ENCODE measurements at regions not wholly inside any gene's neighbourhood (a gene's known extent, or its start where the extent isn't known, plus 50 kb on each side); places are given as distances from the start of the nearest gene placed in this dataset.

DNA sequence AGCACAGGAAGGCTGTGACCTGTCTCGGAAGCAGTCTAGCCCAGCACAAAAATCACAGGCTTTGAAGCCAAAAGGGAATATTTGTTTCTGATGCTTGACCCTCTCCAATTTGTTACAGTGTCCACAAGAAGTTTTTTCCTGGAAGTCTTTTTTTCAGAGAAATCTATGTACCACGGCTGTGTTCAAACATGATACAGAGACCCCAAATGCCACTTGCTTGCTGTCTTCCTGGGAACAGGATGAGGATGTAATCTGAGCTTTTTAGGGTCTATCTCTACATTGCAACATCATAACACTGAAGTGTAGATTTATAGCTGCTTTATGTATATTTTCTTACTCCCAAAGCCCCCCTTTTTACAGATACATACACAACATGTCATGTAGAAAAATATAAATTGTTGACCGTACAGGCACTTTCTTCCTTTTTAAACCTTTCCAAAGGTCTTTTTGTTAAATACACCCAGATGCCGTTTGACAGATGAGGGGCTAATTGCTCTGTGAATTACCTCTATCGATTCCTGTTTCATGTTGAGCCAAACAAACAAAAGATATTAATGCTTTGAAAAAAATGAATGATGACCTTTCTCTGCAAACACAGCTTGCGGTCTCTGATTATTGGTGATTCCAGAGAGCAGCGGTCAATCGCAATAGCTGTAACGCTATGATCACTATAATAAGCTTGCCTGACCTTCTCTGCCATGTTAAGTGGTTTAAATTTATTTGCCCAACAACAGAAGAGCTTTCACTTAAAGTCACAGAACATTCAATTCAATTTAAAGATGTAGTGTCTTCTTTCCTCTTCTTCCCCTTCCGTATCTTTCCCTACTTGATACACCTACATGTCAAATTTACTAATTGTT is 875.9 kb upstream of the NR2F2 start:
- TF ChIP-seq CTCF (IDR thresholded peaks at IDR 0.05), result no peak

DNA sequence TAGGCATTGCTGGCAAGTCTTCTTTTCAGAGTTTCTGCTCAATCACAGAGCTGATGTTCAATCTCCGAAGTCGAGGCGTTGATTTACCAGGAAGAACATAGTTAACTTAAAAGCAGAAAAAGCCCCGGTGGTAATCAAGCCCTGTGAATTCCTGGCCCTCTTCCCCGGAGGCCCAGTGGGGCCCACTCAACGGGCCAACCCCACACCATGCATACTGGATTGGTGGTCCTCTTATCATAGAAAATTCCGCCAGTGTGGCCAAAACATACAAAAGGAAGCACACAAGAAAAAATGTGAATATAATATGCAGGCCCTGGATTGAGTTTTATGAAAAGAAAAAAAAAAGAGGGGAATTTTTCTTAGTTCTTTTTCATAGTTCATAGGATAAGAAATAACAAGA is 873.0 kb upstream of the NR2F2 start:
- no peak for TF ChIP-seq CTCF (IDR thresholded peaks at IDR 0.05)

DNA sequence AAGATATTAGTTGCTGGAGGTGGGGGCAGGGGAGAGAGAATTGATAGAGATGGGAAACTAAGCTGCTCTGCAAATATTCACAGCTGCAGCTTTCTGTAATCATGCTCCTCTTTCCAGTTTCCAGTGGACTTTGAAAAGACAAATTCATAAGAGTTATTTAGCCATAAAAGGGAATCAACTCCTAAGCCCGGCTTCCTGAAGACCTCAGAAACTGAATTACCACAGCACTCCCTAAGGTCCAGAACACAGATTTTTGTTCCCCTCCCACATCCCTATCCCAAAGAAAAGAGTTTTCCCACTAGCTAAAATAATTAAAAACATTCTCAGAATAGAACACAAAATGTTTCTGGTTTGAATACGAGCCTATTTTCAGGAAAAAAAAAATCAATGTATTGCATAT is 871.8 kb upstream of the NR2F2 start:
- no peak for TF ChIP-seq CTCF (IDR thresholded peaks at IDR 0.05)

- TF ChIP-seq CTCF (IDR thresholded peaks at IDR 0.05), result no peak
Measured at GRCh38 chr15:95459273-95459672, 871.2 kb upstream of the NR2F2 start.

GRCh38 chr15:95464509-95464908 is 866.0 kb upstream of the NR2F2 start:
- no peak for TF ChIP-seq CTCF (IDR thresholded peaks at IDR 0.05)

DNA sequence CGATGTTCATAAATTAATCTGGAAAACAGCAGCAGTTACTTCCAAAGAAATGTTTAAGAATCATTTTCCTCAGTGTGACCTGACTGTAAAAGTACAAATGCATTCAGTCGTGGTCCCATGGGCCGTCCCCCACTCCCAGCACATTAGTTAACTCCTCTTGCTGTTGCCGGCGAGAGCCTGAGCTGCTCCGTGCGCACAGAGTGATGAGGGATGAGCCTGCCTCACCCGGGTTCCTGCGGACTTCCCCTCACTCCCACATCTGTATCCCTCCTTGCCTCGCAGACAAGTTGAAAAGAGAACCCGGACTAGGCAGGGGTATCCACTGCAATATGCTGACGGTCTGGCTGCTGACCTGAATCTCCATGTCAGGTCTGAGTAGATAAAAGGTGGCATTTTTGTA is 861.7 kb upstream of the NR2F2 start:
- no peak for TF ChIP-seq CTCF (IDR thresholded peaks at IDR 0.05)

GRCh38 chr15:95469496-95470000 is 861.0 kb upstream of the NR2F2 start:
- TF ChIP-seq CTCF (IDR thresholded peaks at IDR 0.05), result no peak
